MM.1S (cell line): ENCODE measurements at regions not wholly inside any gene's neighbourhood (a gene's known extent, or its start where the extent isn't known, plus 50 kb on each side); places are given as distances from the start of the nearest gene placed in this dataset.

ENCODE experiments used
- DNase-seq: peaks from one replicate; pipeline ENCODE4 v3.0.0-alpha.2; 2015
- H2AFZ ChIP-seq: fragments of 300-600 bp; sonication (generic); 2 replicates; pipeline ENCODE4 v1.6.0; 2016; ENCODE audit warnings: antibody characterized with exemption, low read length
- H3F3A ChIP-seq: fragments of 300-600 bp; sonication (generic); 2 replicates; pipeline ENCODE4 v1.6.1; 2016; ENCODE audit warnings: mild to moderate bottlenecking, antibody characterized with exemption, low read length, moderate library complexity, mixed read lengths; ENCODE audit not compliant: insufficient read depth
- H3K27ac ChIP-seq: fragments of 300-600 bp; sonication (generic); 2 replicates; pipeline ENCODE4 v1.5.1; 2016; ENCODE audit warnings: mild to moderate bottlenecking, low read length
- H3K27me3 ChIP-seq: fragments of 300-600 bp; sonication (generic); replicated peaks from 2 replicates; pipeline ENCODE4 v1.6.0; 2016; ENCODE audit warnings: low read length; ENCODE audit not compliant: insufficient read depth
- H3K36me3 ChIP-seq: fragments of 300-600 bp; sonication (generic); replicated peaks from 2 replicates; pipeline ENCODE4 v1.6.1; 2016; ENCODE audit warnings: mild to moderate bottlenecking, low read length, mixed read lengths; ENCODE audit not compliant: insufficient read depth
- H3K4me1 ChIP-seq: fragments of 300-600 bp; sonication (generic); 2 replicates; pipeline ENCODE4 v1.6.1; 2016; ENCODE audit warnings: low read length, mixed read lengths
- H3K4me2 ChIP-seq: fragments of 300-600 bp; sonication (generic); 2 replicates; pipeline ENCODE4 v1.6.0; 2016; ENCODE audit warnings: low read depth, low read length
- H3K4me3 ChIP-seq: fragments of 300-600 bp; sonication (generic); 2 replicates; pipeline ENCODE4 v1.5.1; 2016; ENCODE audit warnings: low read length, mixed read lengths
- H3K79me2 ChIP-seq: fragments of 300-600 bp; sonication (generic); 2 replicates; pipeline ENCODE4 v1.6.1; 2016; ENCODE audit warnings: mixed run types, low read length, mixed read lengths
- H3K9ac ChIP-seq: fragments of 300-600 bp; sonication (generic); 2 replicates; pipeline ENCODE4 v1.6.1; 2016; ENCODE audit warnings: low read length, mixed read lengths
- H3K9me2 ChIP-seq: fragments of 300-600 bp; sonication (generic); replicated peaks from 2 replicates; pipeline ENCODE4 v1.6.1; 2016; ENCODE audit warnings: mild to moderate bottlenecking, low read length, mixed read lengths; ENCODE audit not compliant: insufficient read depth
- H3K9me3 ChIP-seq: fragments of 300-600 bp; sonication (generic); replicated peaks from 2 replicates; pipeline ENCODE4 v1.6.1; 2016; ENCODE audit warnings: mild to moderate bottlenecking, low read length, mixed read lengths; ENCODE audit not compliant: insufficient read depth
- H4K20me1 ChIP-seq: fragments of 300-600 bp; sonication (generic); 2 replicates; pipeline ENCODE4 v1.6.1; 2016; ENCODE audit warnings: mild to moderate bottlenecking, low read length, moderate library complexity, mixed read lengths; ENCODE audit not compliant: insufficient read depth
- CTCF ChIP-seq: fragments of 300-600 bp; sonication (generic); IDR thresholded peaks from 2 replicates; pipeline ENCODE4 v1.5.1; 2016; ENCODE audit warnings: antibody characterized with exemption, low read length, mixed read lengths
- EZH2 ChIP-seq: fragments of 300-600 bp; sonication (generic); optimal IDR thresholded peaks from 2 replicates; pipeline ENCODE3; 2017; ENCODE audit warnings: low read depth, mild to moderate bottlenecking, antibody characterized with exemption, low read length, mixed read lengths
- EZH2phosphoT487 ChIP-seq: fragments of 300-600 bp; sonication (generic); IDR thresholded peaks from 2 replicates; pipeline ENCODE4 v1.6.1; 2018; ENCODE audit warnings: antibody characterized with exemption, low read length

- H3K4me3 ChIP-seq, result no peak overlapping the region
- no peak overlapping the region for H3K27ac ChIP-seq
- no peaks in the 10 kb centered on the region for H3F3A ChIP-seq
- H3K36me3 ChIP-seq, result no peaks in the 10 kb centered on the region
- no peak overlapping the region for H3K9ac ChIP-seq
- H3K27me3 ChIP-seq, result no peaks in the 10 kb centered on the region
- no peak overlapping the region for H2AFZ ChIP-seq
- H3K79me2 ChIP-seq, result no peaks in the 10 kb centered on the region
- no peaks in the 10 kb centered on the region for H3K9me2 ChIP-seq
- no peak overlapping the region for H3K4me2 ChIP-seq
- H3K4me1 ChIP-seq, result no peaks in the 10 kb centered on the region
- no peaks in the 10 kb centered on the region for H3K9me3 ChIP-seq
- TF ChIP-seq CTCF, result no peak
- TF ChIP-seq EZH2phosphoT487, result no peak
- no peak for TF ChIP-seq EZH2
- H4K20me1 ChIP-seq, result no peaks in the 10 kb centered on the region
- no peak for DNase-seq
Observed at GRCh38 chr10:111595173-111595572, 518.3 kb downstream of the ADRA2A start.

DNA sequence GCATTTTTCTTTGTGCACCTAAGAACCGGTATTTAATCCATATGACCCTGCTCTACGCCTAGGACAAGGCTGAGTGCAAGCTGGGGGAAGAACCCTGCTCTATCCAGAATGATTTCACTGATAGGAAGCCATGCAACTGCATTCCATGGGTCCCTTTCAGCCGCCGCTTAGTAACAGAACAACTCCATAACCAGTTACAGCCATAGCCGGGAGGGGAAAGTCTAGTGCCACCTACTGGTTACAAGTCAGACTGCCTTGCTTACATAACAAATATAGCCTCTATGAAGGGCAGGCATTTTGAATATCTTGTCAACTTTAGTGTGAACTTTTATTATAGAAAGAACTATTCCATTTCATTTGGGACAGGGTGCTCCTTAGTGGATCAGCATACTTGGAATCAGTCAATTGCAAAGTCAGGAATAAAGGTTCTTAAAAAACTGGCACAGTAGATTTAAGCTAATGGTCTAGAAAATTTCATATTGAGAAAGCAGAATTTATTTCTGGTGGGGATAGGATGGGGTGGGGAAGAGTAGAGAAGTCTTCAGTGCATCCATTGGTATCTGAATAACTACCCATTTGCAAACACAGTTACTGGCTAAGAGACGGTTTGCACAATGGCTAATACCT is 521.7 kb downstream of the ADRA2A start:
- Histone ChIP-seq H3K4me1 (no peaks in the 10 kb centered on the region), H4K20me1 (no peaks in the 10 kb centered on the region), H3K4me2 (no peak overlapping the region), H3K27ac (no peak overlapping the region), H2AFZ (no peak overlapping the region), H3K4me3 (no peak overlapping the region), H3K9me2 (no peaks in the 10 kb centered on the region), H3K27me3 (no peaks in the 10 kb centered on the region), H3F3A (no peaks in the 10 kb centered on the region), H3K79me2 (no peaks in the 10 kb centered on the region), H3K9ac (no peak overlapping the region), H3K9me3 (no peaks in the 10 kb centered on the region), H3K36me3 (no peaks in the 10 kb centered on the region)
- DNase-seq, result peak; percentile 53
- TF ChIP-seq EZH2 (no peak), CTCF (peak; percentile 78), EZH2phosphoT487 (no peak)

GRCh38 chr10:111599943-111600342 is 523.1 kb downstream of the ADRA2A start:
- Histone ChIP-seq H3K27me3 (no peaks in the 10 kb centered on the region), H2AFZ (no peak overlapping the region), H3K36me3 (no peaks in the 10 kb centered on the region), H3K4me1 (no peaks in the 10 kb centered on the region), H3K4me3 (no peak overlapping the region), H3K4me2 (no peak overlapping the region), H3K9me2 (no peaks in the 10 kb centered on the region), H3K9me3 (no peaks in the 10 kb centered on the region), H3K9ac (no peak overlapping the region), H3F3A (no peaks in the 10 kb centered on the region), H3K79me2 (no peaks in the 10 kb centered on the region), H3K27ac (no peak overlapping the region), H4K20me1 (no peaks in the 10 kb centered on the region)
- TF ChIP-seq EZH2, result no peak
- no peak for TF ChIP-seq EZH2phosphoT487
- TF ChIP-seq CTCF, result no peak
- no peak for DNase-seq
